Stimulated activated CD8-positive, alpha-beta memory T cell treated with anti-CD3 and anti-CD28 coated beads, Interleukin-2, amount 100 ng/mL, for 1 hour (primary cell): ENCODE measurements at regions not wholly inside any gene's neighbourhood (a gene's known extent, or its start where the extent isn't known, plus 50 kb on each side); places are given as distances from the start of the nearest gene placed in this dataset.

Experiments
- DNase-seq, 2 donors: peaks; one replicate each; pipeline ENCODE4 v3.0.0-alpha.2; 2020; ENCODE audit warnings: low read depth in 2 of 2

DNA sequence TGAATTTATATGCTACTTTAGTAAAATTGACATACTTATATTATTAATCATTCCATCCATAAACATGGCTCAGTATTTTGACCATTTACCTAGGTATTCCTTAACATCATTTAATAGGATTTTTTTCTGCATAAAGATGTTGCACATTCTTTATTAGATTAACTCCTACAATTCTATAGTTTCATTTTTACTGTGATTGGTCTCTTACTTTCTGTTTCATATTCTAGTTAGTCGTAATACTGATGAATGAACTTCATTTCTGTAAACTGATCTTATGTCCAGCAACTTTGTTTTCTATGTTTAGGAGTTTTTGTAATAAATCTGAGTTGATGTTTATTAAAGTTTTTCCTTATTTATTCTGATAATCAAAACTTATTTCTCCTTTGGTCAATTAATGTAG lies 278.2 kb upstream of the CXXC4 start:
- no peak for DNase-seq

DNA sequence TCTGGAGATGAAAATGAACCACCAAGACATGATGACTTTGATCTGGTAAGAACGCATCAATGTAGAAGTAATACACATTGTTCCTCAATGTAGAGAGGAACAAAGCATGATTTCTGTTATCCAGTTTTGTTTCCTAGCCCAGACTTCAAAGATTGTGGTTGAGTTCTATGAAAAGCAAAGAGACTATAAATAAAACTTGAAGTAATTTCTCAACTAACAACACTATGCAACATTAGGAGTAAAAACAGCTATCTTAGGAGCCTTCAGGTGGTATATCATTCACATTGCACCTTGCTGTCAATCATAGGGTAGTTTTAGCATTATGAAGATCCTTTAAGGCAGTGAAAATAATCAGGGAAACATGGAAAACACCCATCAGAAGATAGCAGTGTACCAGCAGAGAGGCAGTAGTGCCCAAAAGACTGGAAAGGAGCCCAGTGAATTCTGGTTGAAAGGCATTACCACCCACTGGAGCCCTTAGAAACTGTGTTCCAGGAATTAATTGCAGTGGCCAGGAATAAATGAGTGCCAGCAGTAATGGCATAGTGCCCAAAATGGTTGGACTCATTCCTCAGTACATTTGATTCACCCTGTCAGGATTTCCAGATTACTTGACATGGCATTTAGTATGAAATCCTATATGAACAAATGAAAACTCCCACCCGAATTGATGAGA lies 300.7 kb upstream of the CXXC4 start:
- no peak for DNase-seq

- DNase-seq, result no peak
These were observed 317.0 kb upstream of the CXXC4 start for GRCh38 chr4:104811727-104812126.

GRCh38 chr4:104815665-104816064 lies 321.0 kb upstream of the CXXC4 start:
- DNase-seq, result no peak

GRCh38 chr4:104818579-104818978 lies 323.9 kb upstream of the CXXC4 start:
- no peak for DNase-seq

- DNase-seq, result no peak
These were observed 320.5 kb upstream of the TET2 start for GRCh38 chr4:104826171-104826570.

- no peak for DNase-seq
These were observed 316.9 kb upstream of the TET2 start for GRCh38 chr4:104829761-104830160.

DNA sequence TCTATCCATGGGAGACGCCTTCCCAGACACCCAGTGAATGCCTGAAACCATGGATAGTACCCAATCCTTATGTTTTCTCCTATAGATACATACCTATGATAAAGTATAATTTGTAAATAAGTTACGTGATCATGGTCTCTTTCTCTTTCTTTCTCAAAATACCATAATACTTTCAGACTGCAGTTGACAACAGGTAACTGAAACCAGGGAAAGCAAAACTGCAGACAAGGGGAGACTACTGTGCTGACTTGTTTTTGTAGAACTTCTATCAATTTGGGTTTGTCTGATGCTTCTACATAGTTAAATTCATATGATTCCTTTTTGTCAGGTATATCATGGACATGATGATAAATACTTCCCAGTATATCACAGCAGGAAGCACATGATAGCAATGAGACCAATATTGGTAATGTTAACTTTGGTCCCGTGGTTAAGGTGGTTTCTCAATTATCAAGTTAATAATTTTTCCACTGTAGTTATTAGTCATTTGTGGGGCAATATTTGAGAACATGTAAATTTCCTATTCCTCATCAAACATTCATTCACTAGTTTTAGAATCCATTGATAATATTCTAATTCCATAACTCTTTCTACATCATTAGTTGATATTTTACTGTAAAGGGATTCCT lies 298.0 kb upstream of the TET2 start:
- no peak for DNase-seq

- DNase-seq, result no peak
These were observed 287.0 kb upstream of the TET2 start for GRCh38 chr4:104859601-104860237.

DNA sequence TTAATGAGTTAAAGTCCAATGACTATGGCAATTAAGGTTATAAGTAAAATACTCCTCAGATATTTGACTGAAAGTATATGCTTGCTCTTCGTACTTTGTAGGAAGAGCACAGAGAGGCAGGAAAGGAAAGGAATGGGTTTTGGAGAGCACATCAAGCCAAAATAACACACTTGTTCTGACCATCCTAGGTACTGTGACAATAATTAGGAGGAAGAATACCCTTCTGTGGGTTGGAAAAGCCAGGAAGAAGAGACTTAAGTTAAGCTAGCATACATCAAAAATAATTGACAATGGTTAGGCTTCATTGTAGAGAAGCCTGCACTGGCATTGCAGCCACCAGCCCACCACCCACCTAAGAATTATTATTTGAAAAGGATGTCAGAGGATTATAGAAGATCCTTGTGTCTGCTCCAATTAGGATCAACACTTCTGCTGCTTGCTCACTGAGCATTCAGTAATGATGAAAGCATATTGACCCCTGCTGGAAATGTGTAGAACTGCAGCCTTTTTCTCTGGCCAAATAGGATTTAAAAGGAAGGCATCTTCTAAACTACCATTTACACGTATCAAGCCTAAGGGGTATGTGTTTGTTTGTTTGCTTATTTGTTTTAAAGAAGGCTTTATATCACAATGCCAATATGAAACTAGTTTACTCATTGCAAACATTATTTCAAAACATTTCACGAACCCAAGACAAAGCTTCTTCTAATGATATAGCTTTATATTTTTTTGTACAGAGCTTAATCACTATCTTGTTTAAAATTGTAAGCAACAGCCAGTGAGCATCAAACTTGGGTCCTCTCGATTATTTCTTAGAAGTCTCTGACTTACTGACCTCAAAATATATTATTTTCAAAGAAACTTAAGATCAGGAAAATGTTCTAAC lies 286.2 kb upstream of the TET2 start:
- DNase-seq, result peak in 1 of 2 donors; percentile 7

GRCh38 chr4:104866809-104867208 lies 279.9 kb upstream of the TET2 start:
- DNase-seq, result no peak

DNA sequence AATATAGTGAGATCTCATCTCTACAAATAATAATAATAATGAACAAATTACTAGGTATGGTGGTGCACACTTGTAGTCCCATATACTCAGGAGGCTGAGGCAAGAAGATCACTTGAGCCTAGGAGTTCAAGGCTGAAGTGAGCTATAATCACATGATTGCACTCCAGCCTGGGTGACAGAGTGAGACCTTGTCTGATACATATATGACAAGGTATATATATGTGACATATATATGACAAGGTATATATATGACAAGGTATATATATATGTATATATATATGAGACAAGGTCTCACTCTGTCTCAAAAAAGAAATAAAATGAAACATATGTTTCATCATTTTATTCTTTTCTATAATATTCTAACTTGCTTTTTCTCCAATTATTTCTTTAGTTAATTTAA lies 278.1 kb upstream of the TET2 start:
- no peak for DNase-seq

DNA sequence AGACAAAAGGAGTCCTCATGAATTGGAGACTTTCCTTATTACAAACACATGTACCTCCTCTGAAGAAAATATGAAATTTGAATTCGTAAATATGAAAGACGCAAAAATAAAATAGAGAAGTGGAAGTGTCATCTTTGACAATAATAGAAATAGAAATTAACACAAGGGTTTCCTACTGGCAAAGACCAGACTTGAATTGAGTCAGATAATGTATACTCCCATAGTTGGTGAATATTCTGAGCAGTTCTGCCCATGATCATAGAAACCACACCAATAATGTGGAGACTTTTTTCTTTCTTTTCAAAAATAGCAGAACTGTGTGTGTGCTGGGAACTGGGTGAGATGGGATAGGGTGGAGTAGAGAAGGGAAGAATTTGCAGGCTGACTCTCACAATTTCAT lies 277.7 kb upstream of the TET2 start:
- no peak for DNase-seq

DNA sequence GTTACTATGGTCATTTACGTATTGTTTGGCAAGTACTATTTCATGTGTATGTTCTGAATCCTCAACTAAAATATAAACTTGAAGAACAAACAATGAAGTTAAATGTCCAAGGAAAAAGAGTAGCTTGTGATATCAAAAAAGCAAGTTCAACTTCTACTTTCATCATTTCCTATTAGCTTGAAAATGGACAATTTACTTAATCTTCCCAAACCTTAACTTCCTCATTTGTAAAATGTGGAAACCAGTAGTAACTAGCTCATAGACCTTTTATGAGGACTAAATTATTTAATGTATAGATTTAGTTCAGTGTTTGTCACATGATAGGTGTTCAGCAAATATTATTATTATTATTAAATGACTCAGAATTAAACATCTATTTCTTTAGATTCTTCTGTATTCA lies 276.8 kb upstream of the TET2 start:
- no peak for DNase-seq

DNA sequence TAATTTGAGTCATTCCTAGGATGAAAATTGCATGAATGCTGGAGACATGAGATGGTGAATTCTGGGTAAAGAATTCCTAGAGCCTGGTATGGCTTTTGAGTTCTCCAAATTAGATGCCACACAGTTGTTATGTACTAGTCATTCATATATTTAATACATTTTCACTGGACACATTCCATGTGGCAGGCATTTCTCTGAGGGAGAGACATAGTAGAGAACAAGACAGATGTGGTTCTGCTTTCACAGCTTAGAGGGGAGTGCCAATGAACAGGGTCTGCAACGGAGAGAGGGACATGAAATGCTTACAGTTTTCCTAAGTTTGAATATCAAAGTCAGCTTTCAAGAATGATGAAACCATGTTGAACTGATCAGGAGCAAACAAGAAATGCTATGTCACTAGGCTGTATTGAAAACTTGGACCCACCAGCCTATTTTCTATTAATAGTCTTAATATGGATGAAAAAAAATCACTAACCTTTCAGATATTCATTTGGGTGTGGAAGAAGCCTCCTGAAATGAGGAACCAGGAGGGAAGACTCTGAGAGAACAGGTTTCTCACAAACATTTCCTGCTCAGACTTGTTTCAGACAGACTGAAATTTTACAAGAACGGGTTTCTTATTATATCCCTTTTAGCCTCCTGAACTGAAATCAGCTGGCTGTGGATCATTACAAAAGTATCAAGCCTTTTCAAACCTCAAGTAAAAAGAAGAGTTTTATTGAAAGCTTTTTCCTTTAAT lies 276.0 kb upstream of the TET2 start:
- no peak for DNase-seq

DNA sequence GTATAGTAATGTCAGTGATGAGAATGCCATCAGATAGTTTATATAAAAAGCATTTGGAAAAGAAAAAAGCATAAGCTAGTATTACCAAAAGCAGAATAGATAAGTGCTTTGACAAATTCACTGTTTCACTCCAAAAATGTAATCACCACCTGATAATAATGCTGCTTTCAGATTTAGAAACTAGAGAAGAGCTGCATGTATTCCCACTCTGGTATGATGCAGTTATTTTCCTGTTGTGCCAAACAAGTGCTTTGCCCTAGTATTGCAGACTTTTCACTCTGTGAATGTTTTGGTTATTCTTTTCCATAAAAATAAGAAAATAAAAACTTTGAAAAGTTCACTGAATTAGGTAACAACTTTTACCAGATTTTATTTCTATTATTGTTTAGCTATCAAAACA lies 267.7 kb upstream of the TET2 start:
- DNase-seq, result no peak

- no peak for DNase-seq
These were observed 267.3 kb upstream of the TET2 start for GRCh38 chr4:104879367-104879766.

DNA sequence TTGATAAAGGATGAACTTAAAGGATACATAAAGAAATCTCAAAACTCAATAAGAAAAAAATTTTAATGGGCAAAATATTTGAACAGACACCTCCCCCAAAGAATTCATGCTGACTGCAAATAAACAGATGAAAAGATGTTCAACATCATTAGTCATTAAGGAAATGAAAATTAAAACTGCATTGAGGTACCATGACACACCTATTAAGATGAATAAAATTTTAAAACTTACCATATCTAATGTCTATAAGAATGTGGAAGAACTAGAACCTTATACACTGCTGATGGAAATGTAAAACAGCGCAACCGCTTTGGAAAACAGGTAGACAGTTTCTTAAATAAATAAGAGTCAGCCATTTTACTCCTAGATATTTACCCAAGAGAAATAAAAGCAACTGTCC lies 266.8 kb upstream of the TET2 start:
- no peak for DNase-seq

- DNase-seq, result no peak
These were observed 265.4 kb upstream of the TET2 start for GRCh38 chr4:104881136-104881886.

DNA sequence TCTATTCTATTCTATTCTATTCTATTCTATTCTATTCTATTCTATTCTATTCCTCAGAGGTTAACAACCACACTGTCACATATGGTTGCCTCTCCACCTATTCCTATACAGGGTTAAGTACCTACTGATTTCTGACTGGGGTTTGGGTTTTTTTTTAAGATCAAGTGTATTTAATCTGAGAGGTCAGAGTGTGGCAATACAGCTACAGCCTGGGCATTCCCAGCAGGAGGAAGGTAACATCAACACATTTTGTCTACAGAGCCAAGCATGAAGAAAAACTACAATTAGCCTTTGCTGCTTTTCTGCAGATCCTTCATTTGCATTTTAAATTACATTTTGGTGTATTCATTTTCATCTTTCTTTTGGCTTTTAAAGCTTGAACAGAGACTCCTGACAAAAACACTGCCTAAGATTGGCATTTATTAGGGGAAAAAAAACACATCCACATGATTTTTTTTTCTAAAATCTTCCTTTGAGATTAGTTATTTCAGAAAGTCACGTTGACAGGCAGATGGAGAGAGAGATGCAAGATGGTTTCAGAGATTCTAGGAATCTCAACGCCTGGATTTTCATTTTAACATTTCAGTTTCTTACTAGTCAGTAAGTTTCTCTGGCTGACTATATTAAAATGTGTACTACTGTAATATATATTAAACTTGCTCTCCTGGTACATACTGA lies 255.9 kb upstream of the TET2 start:
- no peak for DNase-seq
